HepG2 (cell line): ENCODE measurements at regions not wholly inside any gene's neighbourhood (a gene's known extent, or its start where the extent isn't known, plus 50 kb on each side); places are given as distances from the start of the nearest gene placed in this dataset.

Source experiments
- CBX1 ChIP-seq: IDR thresholded peaks from one replicate; pipeline ENCODE4 v1.6.1; 2016; ENCODE audit warnings: antibody characterized with exemption, low read depth
- PRDM15 ChIP-seq: sonication (generic); formaldehyde crosslinking; IDR thresholded peaks from 2 replicates; pipeline ENCODE4 v1.4.0; 2020; ENCODE audit warnings: missing genetic modification reagents
- RORA ChIP-seq: sonication (generic); formaldehyde crosslinking; IDR thresholded peaks from 2 replicates; pipeline ENCODE4 v1.5.0; 2020; ENCODE audit warnings: mild to moderate bottlenecking, missing genetic modification reagents, moderate library complexity
- ZNF530 ChIP-seq: sonication (generic); formaldehyde crosslinking; IDR thresholded peaks from 2 replicates; pipeline ENCODE4 v1.5.0; 2020; ENCODE audit warnings: low read depth, mild to moderate bottlenecking, missing genetic modification reagents
- TF ChIP-seq, protein P1 (sequence below): sonication (generic); formaldehyde crosslinking; IDR thresholded peaks from 2 replicates; pipeline ENCODE4 v1.4.0; 2020; ENCODE audit warnings: mild to moderate bottlenecking, missing genetic modification reagents, borderline replicate concordance

GRCh38 chr21:23881783-23882182 lies 1725.5 kb downstream of the MRPL39 start (continued):
- TF ChIP-seq RORA (CRISPR knock-in tag) (no peak), PRDM15 (no peak), CBX1 (no peak), ZNF530 (CRISPR knock-in tag) (no peak)
- TF ChIP-seq, protein P1, sequence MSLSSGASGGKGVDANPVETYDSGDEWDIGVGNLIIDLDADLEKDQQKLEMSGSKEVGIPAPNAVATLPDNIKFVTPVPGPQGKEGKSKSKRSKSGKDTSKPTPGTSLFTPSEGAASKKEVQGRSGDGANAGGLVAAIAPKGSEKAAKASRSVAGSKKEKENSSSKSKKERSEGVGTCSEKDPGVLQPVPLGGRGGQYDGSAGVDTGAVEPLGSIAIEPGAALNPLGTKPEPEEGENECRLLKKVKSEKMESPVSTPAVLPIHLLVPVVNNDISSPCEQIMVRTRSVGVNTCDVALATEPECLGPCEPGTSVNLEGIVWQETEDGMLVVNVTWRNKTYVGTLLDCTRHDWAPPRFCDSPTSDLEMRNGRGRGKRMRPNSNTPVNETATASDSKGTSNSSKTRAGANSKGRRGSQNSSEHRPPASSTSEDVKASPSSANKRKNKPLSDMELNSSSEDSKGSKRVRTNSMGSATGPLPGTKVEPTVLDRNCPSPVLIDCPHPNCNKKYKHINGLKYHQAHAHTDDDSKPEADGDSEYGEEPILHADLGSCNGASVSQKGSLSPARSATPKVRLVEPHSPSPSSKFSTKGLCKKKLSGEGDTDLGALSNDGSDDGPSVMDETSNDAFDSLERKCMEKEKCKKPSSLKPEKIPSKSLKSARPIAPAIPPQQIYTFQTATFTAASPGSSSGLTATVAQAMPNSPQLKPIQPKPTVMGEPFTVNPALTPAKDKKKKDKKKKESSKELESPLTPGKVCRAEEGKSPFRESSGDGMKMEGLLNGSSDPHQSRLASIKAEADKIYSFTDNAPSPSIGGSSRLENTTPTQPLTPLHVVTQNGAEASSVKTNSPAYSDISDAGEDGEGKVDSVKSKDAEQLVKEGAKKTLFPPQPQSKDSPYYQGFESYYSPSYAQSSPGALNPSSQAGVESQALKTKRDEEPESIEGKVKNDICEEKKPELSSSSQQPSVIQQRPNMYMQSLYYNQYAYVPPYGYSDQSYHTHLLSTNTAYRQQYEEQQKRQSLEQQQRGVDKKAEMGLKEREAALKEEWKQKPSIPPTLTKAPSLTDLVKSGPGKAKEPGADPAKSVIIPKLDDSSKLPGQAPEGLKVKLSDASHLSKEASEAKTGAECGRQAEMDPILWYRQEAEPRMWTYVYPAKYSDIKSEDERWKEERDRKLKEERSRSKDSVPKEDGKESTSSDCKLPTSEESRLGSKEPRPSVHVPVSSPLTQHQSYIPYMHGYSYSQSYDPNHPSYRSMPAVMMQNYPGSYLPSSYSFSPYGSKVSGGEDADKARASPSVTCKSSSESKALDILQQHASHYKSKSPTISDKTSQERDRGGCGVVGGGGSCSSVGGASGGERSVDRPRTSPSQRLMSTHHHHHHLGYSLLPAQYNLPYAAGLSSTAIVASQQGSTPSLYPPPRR (CRISPR knock-in tag): no peak
